Breast epithelium (tissue), 4 donors: ENCODE measurements at regions not wholly inside any gene's neighbourhood (a gene's known extent, or its start where the extent isn't known, plus 50 kb on each side); places are given as distances from the start of the nearest gene placed in this dataset.

Source experiments
- DNase-seq, 2 donors: peaks; one replicate each; pipeline ENCODE4 v3.0.0-alpha.2; 2019; ENCODE audit warnings: low spot score in 2 of 2
- H3K27ac ChIP-seq, 2 donors: fragments of 200-600 bp; sonication (generic) in 1 of 2; one replicate each; pipeline ENCODE4 v1.5.1; 2016 to 2019; ENCODE audit warnings: mild to moderate bottlenecking in 1 of 2
- H3K27me3 ChIP-seq, 2 donors: fragments of 200-600 bp; sonication (generic) in 1 of 2; one replicate each; pipeline versions ENCODE4 v1.5.1 to v1.6.0; 2017 to 2019; ENCODE audit warnings: control low read depth in 1 of 2, mild to moderate bottlenecking in 1 of 2
- H3K36me3 ChIP-seq: fragments of 200-600 bp; one replicate; pipeline ENCODE4 v1.5.1; 2019
- H3K4me1 ChIP-seq, 2 donors: fragments of 200-600 bp; sonication (generic); one replicate each; pipeline ENCODE4 v1.5.1; 2016 to 2019; ENCODE audit warnings: control low read depth in 1 of 2
- H3K4me3 ChIP-seq, 3 donors: fragments of 200-600 bp; sonication (generic); 1 replicate in 2 of 3; 2 replicates in 1 of 3; pipeline ENCODE4 v1.5.1; 2016 to 2019; ENCODE audit warnings: mild to moderate bottlenecking in 3 of 3, moderate library complexity in 2 of 3
- H3K9me3 ChIP-seq, 2 donors: fragments of 200-600 bp; sonication (generic) in 1 of 2; one replicate each; pipeline ENCODE4 v1.5.1; 2016 to 2019; ENCODE audit warnings: control low read depth in 1 of 2
- CTCF ChIP-seq, 3 donors: fragments of 450-650 bp; IDR thresholded peaks; one replicate each; pipeline ENCODE4 v1.5.1; 2016 to 2017; ENCODE audit warnings: antibody characterized with exemption in 3 of 3, mild to moderate bottlenecking in 3 of 3, moderate library complexity in 3 of 3
- POLR2A ChIP-seq: fragments of 450-650 bp; IDR thresholded peaks from one replicate; pipeline ENCODE4 v1.6.1; 2016; ENCODE audit warnings: antibody characterized with exemption, mild to moderate bottlenecking, moderate library complexity
- POLR2AphosphoS5 ChIP-seq, 3 donors: sonication (generic); formaldehyde crosslinking; IDR thresholded peaks; one replicate each; pipeline ENCODE4 v1.6.1; 2017; ENCODE audit warnings: antibody characterized with exemption in 3 of 3
- intact Hi-C: fragments of 100-400 bp; cut with DNase I; formaldehyde crosslinking; loops from one replicate; pipeline ENCODE4 v1.15.1; 2023; ENCODE audit warnings: low total_unique reads

DNA sequence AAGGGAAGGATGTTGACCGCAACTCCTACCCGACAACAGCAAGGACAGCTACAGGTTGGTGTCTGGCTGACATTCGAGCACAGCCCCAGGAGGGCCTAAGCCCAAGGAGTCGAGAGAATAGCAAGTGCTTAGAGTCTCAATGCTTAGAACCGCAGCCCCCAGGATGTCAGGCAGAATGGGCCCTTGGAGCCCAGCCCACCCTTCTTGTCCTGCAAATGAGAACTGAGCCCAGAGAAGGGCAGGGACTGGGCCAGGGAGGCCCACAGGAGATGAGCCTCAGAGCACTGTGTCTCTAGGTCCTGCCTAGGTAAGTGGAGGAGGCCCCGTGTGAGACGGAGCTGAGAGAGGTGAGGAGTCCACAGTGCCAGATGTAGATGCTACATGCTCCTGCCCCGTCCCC lies 173.3 kb upstream of the ZMIZ1 start:
- DNase-seq, result no peak
- Histone ChIP-seq H3K27me3 (no peaks in the 10 kb centered on the region), H3K9me3 (no peaks in the 10 kb centered on the region), H3K4me3 (no peak overlapping the region), H3K4me1 (peaks cover 0 to 4% of the 10 kb centered on the region in 2 donors), H3K27ac (no peak overlapping the region), H3K36me3 (no peaks in the 10 kb centered on the region)
- TF ChIP-seq POLR2AphosphoS5 (IDR thresholded peaks at IDR 0.05) (no peak), POLR2A (no peak), CTCF (IDR thresholded peaks at IDR 0.05) (no peak)
- intact Hi-C loops, result no loop called here

- Histone ChIP-seq H3K36me3 (no peaks in the 10 kb centered on the region), H3K27me3 (no peaks in the 10 kb centered on the region), H3K4me3 (no peak overlapping the region), H3K4me1 (peaks cover 0 to 4% of the 10 kb centered on the region in 2 donors), H3K27ac (no peak overlapping the region), H3K9me3 (no peaks in the 10 kb centered on the region)
- DNase-seq, result no peak
- no peak for TF ChIP-seq POLR2A
- no peak for TF ChIP-seq CTCF (IDR thresholded peaks at IDR 0.05)
- no peak for TF ChIP-seq POLR2AphosphoS5 (IDR thresholded peaks at IDR 0.05)
- intact Hi-C loops, result no loop called here
Measured at GRCh38 chr10:78896159-78896928, 172.4 kb upstream of the ZMIZ1 start.

DNA sequence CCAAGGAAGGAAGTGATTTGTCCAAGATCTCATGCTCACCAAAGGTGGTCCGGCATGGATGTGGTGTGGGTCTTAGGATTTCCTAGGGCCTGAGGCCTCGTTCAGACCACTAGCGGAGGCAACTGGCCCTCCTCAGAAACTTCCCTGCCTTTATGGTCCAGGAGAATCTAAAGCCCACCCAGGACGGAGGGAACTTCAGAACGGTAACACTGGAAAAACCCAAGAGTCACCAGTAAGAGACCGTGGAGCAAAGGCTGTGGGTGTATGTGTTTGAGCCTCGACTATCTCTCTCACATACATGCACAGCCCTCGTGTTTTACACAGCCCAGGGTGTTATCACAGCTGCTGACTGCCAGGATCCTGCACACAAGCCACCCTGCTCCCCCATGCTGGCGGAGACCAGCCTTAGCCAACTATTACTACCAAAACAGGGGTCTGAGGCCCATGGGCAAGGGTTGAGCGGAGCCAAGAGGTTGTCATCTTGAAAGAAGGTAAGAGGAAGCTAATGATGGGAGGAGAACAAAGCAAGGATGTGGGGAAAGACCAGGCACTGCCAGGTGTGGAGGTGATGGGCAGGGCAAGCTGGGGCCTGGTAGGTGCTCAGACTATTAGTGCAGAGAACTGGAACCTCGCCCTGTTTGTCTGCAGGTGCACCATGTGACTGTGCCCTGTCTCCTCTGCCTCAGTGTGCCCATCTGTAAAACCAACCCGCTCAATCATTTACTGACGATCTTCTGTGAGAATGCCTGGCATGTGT lies 170.2 kb upstream of the ZMIZ1 start:
- no peaks in the 10 kb centered on the region for H3K27me3 ChIP-seq
- TF ChIP-seq POLR2A (no peak), POLR2AphosphoS5 (IDR thresholded peaks at IDR 0.05) (no peak), CTCF (IDR thresholded peaks at IDR 0.05) (no peak)
- no peak overlapping the region for H3K4me3 ChIP-seq
- no peak for DNase-seq
- H3K27ac ChIP-seq, result no peak overlapping the region
- intact Hi-C loops, result no loop called here
- no peaks in the 10 kb centered on the region for H3K9me3 ChIP-seq
- H3K4me1 ChIP-seq, result peaks cover 0 to 4% of the 10 kb centered on the region in 2 donors
- H3K36me3 ChIP-seq, result no peaks in the 10 kb centered on the region

- TF ChIP-seq CTCF (IDR thresholded peaks at IDR 0.05) (no peak), POLR2AphosphoS5 (IDR thresholded peaks at IDR 0.05) (no peak), POLR2A (no peak)
- intact Hi-C loops, result no loop called here
Measured at GRCh38 chr10:78899098-78899754, 169.5 kb upstream of the ZMIZ1 start.

More at GRCh38 chr10:78899098-78899754, 169.5 kb upstream of the ZMIZ1 start:
- H3K27ac ChIP-seq, result peak overlapping the region; percentile 19 to 74
- H3K36me3 ChIP-seq, result no peaks in the 10 kb centered on the region
- peaks cover 0 to 4% of the 10 kb centered on the region in 2 donors for H3K4me1 ChIP-seq
- H3K4me3 ChIP-seq, result no peak overlapping the region
- H3K27me3 ChIP-seq, result no peaks in the 10 kb centered on the region
- DNase-seq, result no peak
- no peaks in the 10 kb centered on the region for H3K9me3 ChIP-seq
